Activated CD4-positive, alpha-beta memory T cell treated with anti-CD3 and anti-CD28 coated beads, Interleukin-2, amount 10 ng/mL, durations not matched to agents 7 days and 5 days (primary cell): ENCODE measurements at regions not wholly inside any gene's neighbourhood (a gene's known extent, or its start where the extent isn't known, plus 50 kb on each side); places are given as distances from the start of the nearest gene placed in this dataset.

Experiments
- CTCF ChIA-PET: fragments of 350-600 bp; sonication (Branson Sonifier 250); formaldehyde crosslinking; loops from one replicate; lab custom pipeline; 2021; ENCODE audit warnings: antibody characterized with exemption, inconsistent platforms; lab: Charles Lee
- POLR2A ChIA-PET: fragments of 350-600 bp; sonication (Branson Sonifier 250); formaldehyde crosslinking; loops from one replicate; lab custom pipeline; 2021; ENCODE audit warnings: antibody characterized with exemption; lab: Charles Lee
- DNase-seq: peaks from one replicate; pipeline ENCODE4 v3.0.0-alpha.2; 2020
- H3K27ac Mint-ChIP-seq: one replicate; pipeline ENCODE4 v1.8.0; 2021; ENCODE audit warnings: mild to moderate bottlenecking, mixed read lengths
- H3K27me3 Mint-ChIP-seq: one replicate; pipeline ENCODE4 v1.8.0; 2021; ENCODE audit warnings: mixed read lengths
- H3K36me3 Mint-ChIP-seq: one replicate; pipeline ENCODE4 v1.8.0; 2021; ENCODE audit warnings: low read depth, mixed read lengths
- H3K4me1 Mint-ChIP-seq: one replicate; pipeline ENCODE4 v1.8.0; 2021; ENCODE audit warnings: mixed read lengths
- H3K4me3 Mint-ChIP-seq: one replicate; pipeline ENCODE4 v1.8.0; 2021; ENCODE audit warnings: mild to moderate bottlenecking, mixed read lengths
- H3K9me3 Mint-ChIP-seq: one replicate; pipeline ENCODE4 v1.8.0; 2021; ENCODE audit warnings: mixed read lengths

- Mint-ChIP-seq H3K27ac (no peak overlapping the region), H3K9me3 (peaks cover 7% of the 10 kb centered on the region), H3K36me3 (no peaks in the 10 kb centered on the region), H3K27me3 (no peaks in the 10 kb centered on the region), H3K4me3 (no peak overlapping the region), H3K4me1 (no peaks in the 10 kb centered on the region)
- ChIA-PET POLR2A (no interaction called here), CTCF (no interaction called here)
- no peak for DNase-seq
Observed at GRCh38 chr6:23415819-23416427, 710.1 kb upstream of the NRSN1 start.

GRCh38 chr6:23417133-23417532 is 708.9 kb upstream of the NRSN1 start:
- CTCF ChIA-PET, result no interaction called here
- peaks cover 3% of the 10 kb centered on the region for H3K9me3 Mint-ChIP-seq

GRCh38 chr6:23418095-23418494 is 707.9 kb upstream of the NRSN1 start:
- no peak for DNase-seq
- POLR2A ChIA-PET, result no interaction called here
- Mint-ChIP-seq H3K9me3 (peaks cover 6% of the 10 kb centered on the region), H3K27me3 (no peaks in the 10 kb centered on the region), H3K27ac (no peak overlapping the region), H3K36me3 (no peaks in the 10 kb centered on the region), H3K4me3 (no peak overlapping the region), H3K4me1 (no peaks in the 10 kb centered on the region)
- CTCF ChIA-PET, result no interaction called here

More at GRCh38 chr6:23417133-23417532, 708.9 kb upstream of the NRSN1 start:
- Mint-ChIP-seq H3K27me3 (no peaks in the 10 kb centered on the region), H3K4me3 (no peak overlapping the region), H3K36me3 (no peaks in the 10 kb centered on the region), H3K27ac (no peak overlapping the region), H3K4me1 (no peaks in the 10 kb centered on the region)
- POLR2A ChIA-PET, result no interaction called here
- DNase-seq, result no peak

- ChIA-PET POLR2A (no interaction called here), CTCF (no interaction called here)
- Mint-ChIP-seq H3K27ac (no peak overlapping the region), H3K27me3 (no peaks in the 10 kb centered on the region), H3K4me3 (no peak overlapping the region), H3K36me3 (no peaks in the 10 kb centered on the region), H3K9me3 (peaks cover 9% of the 10 kb centered on the region), H3K4me1 (no peaks in the 10 kb centered on the region)
- no peak for DNase-seq
Observed at GRCh38 chr6:23419046-23419445, 707.0 kb upstream of the NRSN1 start.

- ChIA-PET CTCF (no interaction called here), POLR2A (no interaction called here)
- Mint-ChIP-seq H3K4me3 (no peak overlapping the region), H3K4me1 (no peaks in the 10 kb centered on the region), H3K9me3 (peaks cover 9% of the 10 kb centered on the region), H3K27me3 (no peaks in the 10 kb centered on the region), H3K36me3 (no peaks in the 10 kb centered on the region), H3K27ac (no peak overlapping the region)
- no peak for DNase-seq
Observed at GRCh38 chr6:23420659-23421350, 705.2 kb upstream of the NRSN1 start.

DNA sequence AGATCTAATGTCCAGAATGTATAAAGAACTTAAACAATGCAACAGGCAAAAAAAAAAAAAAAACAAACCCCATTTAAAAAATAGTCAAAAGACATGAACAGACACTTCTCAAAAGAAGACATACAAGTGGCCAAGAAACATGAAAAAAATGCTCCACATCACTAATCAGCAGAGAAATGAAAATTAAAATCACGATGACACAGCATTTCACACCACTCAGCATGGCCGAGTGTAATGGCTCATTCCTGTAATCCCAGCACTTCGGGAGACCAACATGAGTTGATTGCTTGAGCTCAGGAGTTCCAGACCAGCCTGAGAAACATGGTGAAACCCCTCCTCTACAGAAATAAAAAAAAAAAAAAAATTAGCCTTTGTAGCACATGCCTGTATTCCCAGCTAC is 701.4 kb upstream of the NRSN1 start:
- H3K9me3 Mint-ChIP-seq, result peaks cover 11% of the 10 kb centered on the region
- H3K4me3 Mint-ChIP-seq, result no peak overlapping the region
- ChIA-PET CTCF (no interaction called here), POLR2A (no interaction called here)
- no peaks in the 10 kb centered on the region for H3K4me1 Mint-ChIP-seq
- no peaks in the 10 kb centered on the region for H3K36me3 Mint-ChIP-seq
- no peak overlapping the region for H3K27ac Mint-ChIP-seq
- no peak for DNase-seq
- H3K27me3 Mint-ChIP-seq, result no peaks in the 10 kb centered on the region

- Mint-ChIP-seq H3K27ac (no peak overlapping the region), H3K36me3 (no peaks in the 10 kb centered on the region), H3K27me3 (no peaks in the 10 kb centered on the region), H3K4me1 (no peaks in the 10 kb centered on the region), H3K9me3 (peaks cover 14% of the 10 kb centered on the region), H3K4me3 (no peak overlapping the region)
- DNase-seq, result no peak
- ChIA-PET CTCF (no interaction called here), POLR2A (no interaction called here)
Observed at GRCh38 chr6:23435126-23435525, 690.9 kb upstream of the NRSN1 start.

GRCh38 chr6:23435798-23436197 is 690.2 kb upstream of the NRSN1 start:
- no peak overlapping the region for H3K4me3 Mint-ChIP-seq
- ChIA-PET POLR2A (no interaction called here), CTCF (no interaction called here)
- H3K27ac Mint-ChIP-seq, result no peak overlapping the region
- H3K27me3 Mint-ChIP-seq, result no peaks in the 10 kb centered on the region
- no peaks in the 10 kb centered on the region for H3K4me1 Mint-ChIP-seq
- H3K36me3 Mint-ChIP-seq, result no peaks in the 10 kb centered on the region
- peaks cover 9% of the 10 kb centered on the region for H3K9me3 Mint-ChIP-seq
- DNase-seq, result no peak

DNA sequence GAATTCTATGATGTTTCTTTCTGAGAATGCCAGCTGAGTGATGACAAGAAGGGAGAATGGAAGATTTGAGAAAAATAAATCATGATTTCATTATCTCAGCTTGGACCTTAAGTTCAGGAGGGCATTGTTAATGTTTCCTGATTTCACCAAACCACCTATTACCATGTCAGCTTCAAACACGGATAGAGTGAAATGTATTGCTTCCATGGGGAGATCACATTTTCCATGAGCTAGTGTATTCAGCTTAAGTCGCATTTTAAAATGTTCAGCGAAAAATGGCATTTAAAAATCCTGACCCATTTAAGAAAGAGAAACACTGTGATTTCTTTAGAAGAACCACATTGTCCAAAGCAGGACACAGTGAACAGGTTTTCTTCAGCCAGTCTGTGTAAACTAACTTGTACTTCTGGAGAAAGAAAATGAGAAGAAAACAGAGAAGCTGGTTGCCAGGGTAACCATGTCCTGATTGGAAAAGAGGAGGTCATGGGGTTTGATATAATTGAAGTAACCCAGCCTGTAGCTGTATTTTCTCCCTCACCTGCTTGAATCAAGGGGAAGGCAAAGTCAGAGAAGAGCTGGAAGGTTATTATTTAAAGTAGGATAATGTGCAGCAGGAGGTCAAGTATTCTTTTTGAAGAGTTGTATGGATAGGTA is 684.1 kb upstream of the NRSN1 start:
- Mint-ChIP-seq H3K36me3 (no peaks in the 10 kb centered on the region), H3K27me3 (no peaks in the 10 kb centered on the region), H3K4me1 (no peaks in the 10 kb centered on the region), H3K4me3 (no peak overlapping the region), H3K9me3 (no peaks in the 10 kb centered on the region), H3K27ac (no peak overlapping the region)
- DNase-seq, result no peak
- CTCF ChIA-PET, result no interaction called here
- POLR2A ChIA-PET, result no interaction called here

DNA sequence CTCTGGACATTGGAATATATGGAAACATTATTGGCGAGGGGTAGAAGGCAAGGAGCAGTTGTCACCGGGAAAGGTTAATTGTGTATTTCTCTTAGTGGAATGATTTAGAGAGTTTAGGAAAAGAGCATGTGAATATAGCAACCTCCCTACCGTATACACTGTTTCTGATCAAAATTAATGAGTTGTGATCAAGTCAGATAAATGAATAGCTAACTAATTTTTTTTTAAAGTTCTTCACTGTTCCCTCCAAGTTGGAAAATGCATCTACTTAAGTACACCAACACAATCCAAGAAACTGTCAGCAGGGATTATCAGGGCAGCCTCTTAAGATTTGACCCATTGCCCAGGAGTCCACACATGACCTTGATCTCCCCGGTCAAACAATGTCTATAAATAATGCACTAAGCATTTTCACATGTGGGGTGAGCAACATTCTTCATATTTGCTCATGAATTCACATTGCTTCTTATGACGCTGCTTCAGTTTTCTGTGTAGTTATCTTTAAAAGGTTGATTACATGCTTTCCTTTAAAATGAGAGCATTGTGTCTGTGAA is 680.8 kb upstream of the NRSN1 start:
- Mint-ChIP-seq H3K27ac (no peak overlapping the region), H3K4me3 (no peak overlapping the region), H3K9me3 (no peaks in the 10 kb centered on the region), H3K27me3 (no peaks in the 10 kb centered on the region), H3K36me3 (no peaks in the 10 kb centered on the region), H3K4me1 (no peaks in the 10 kb centered on the region)
- ChIA-PET POLR2A (no interaction called here), CTCF (no interaction called here)
- DNase-seq, result no peak

DNA sequence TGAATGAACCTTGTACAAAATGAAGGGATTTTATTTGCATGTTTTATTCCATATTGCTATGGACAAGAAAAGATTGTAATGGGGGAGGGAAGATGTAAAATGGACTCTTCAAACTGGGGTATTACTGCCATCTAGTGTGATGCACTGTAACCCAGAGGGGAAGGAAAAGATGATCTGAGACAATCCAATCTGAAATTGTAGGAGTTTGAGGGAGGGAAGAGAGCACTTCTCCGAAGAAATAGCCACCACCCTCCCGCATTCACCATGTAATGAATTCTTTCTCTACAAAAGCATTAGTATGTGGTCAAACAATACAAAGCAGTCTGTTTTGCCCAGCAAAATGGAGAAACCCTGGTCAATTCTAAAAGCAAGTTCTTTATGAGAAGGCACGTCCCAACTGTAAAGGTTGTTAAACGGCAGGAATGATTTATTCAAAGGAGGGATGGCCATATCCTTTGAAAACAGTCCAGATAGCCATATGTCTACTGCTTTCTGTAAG is 679.5 kb upstream of the NRSN1 start:
- CTCF ChIA-PET, result no interaction called here
- no peak overlapping the region for H3K4me3 Mint-ChIP-seq
- no peaks in the 10 kb centered on the region for H3K9me3 Mint-ChIP-seq
- H3K36me3 Mint-ChIP-seq, result no peaks in the 10 kb centered on the region
- H3K27ac Mint-ChIP-seq, result no peak overlapping the region
- no peaks in the 10 kb centered on the region for H3K27me3 Mint-ChIP-seq
- H3K4me1 Mint-ChIP-seq, result no peaks in the 10 kb centered on the region
- POLR2A ChIA-PET, result no interaction called here
- DNase-seq, result no peak

- H3K4me1 Mint-ChIP-seq, result no peaks in the 10 kb centered on the region
- no peak overlapping the region for H3K4me3 Mint-ChIP-seq
- no peak overlapping the region for H3K27ac Mint-ChIP-seq
- ChIA-PET CTCF (no interaction called here), POLR2A (no interaction called here)
- DNase-seq, result no peak
- H3K36me3 Mint-ChIP-seq, result no peaks in the 10 kb centered on the region
- H3K27me3 Mint-ChIP-seq, result no peaks in the 10 kb centered on the region
- H3K9me3 Mint-ChIP-seq, result peaks cover 4% of the 10 kb centered on the region
Observed at GRCh38 chr6:23447731-23448130, 678.3 kb upstream of the NRSN1 start.

DNA sequence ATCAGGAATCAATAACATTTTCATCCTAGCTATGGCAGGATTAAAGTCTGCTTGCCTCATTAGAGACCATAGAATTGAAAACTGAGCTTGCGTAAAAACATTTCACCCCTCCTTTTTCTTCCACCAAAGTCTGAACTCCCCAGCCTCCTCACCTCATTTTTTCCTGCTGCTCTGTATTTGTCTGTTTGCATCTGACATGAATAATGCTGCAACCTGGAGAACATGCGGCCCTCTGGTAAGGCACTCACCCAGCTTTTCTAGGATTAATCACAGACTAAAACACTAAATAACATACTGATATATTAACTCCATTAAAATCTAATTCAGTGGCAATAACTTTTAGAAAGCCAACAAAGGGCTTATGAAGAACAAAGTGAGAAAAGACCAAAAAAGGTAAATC is 677.7 kb upstream of the NRSN1 start:
- CTCF ChIA-PET, result no interaction called here
- Mint-ChIP-seq H3K4me1 (no peaks in the 10 kb centered on the region), H3K4me3 (no peak overlapping the region), H3K36me3 (no peaks in the 10 kb centered on the region), H3K27ac (no peak overlapping the region), H3K27me3 (no peaks in the 10 kb centered on the region), H3K9me3 (peaks cover 6% of the 10 kb centered on the region)
- no peak for DNase-seq
- POLR2A ChIA-PET, result no interaction called here
